ENCODE measurements at regions not wholly inside any gene's neighbourhood (a gene's known extent, or its start where the extent isn't known, plus 50 kb on each side); places are given as distances from the start of the nearest gene placed in this dataset.
"Not testable (repeated sequence)": the region's sequence is repeated elsewhere in the genome, so short reads cannot be mapped to it uniquely, and the experiment has no call there.

- DNase-seq (ENCODE audit: low read depth) = no peak
These were observed 97.6 kb upstream of the SIM2 start for GRCh38 chr21:36601362-36601761.

- no peak for DNase-seq (ENCODE audit: low read depth)
These were observed 96.2 kb upstream of the SIM2 start for GRCh38 chr21:36602735-36603134.

GRCh38 chr21:36603221-36603620 is 95.7 kb upstream of the SIM2 start:
- no peak for DNase-seq (ENCODE audit: low read depth)

- no peak for DNase-seq (ENCODE audit: low read depth)
These were observed 93.5 kb upstream of the SIM2 start for GRCh38 chr21:36605426-36605825.

- no peak for DNase-seq (ENCODE audit: low read depth)
These were observed 92.5 kb upstream of the SIM2 start for GRCh38 chr21:36606287-36606982.

GRCh38 chr21:36606983-36607325 is 92.0 kb upstream of the SIM2 start:
- DNase-seq (ENCODE audit: low read depth) = no peak

GRCh38 chr21:36608041-36608896 is 90.6 kb upstream of the SIM2 start:
- DNase-seq (ENCODE audit: low read depth) = no peak

- DNase-seq (ENCODE audit: low read depth) = no peak
These were observed 90.1 kb upstream of the SIM2 start for GRCh38 chr21:36608897-36609225.

- no peak for DNase-seq (ENCODE audit: low read depth)
These were observed 89.3 kb upstream of the SIM2 start for GRCh38 chr21:36609654-36610053.

- DNase-seq (ENCODE audit: low read depth) = no peak
These were observed 88.7 kb upstream of the SIM2 start for GRCh38 chr21:36610201-36610600.

- no peak for DNase-seq (ENCODE audit: low read depth)
These were observed 88.0 kb upstream of the SIM2 start for GRCh38 chr21:36610935-36611334.

- no peak for DNase-seq (ENCODE audit: low read depth)
These were observed 87.5 kb upstream of the SIM2 start for GRCh38 chr21:36611379-36611778.

GRCh38 chr21:36613059-36613458 is 85.9 kb upstream of the SIM2 start:
- DNase-seq (ENCODE audit: low read depth) = no peak

- no peak for DNase-seq (ENCODE audit: low read depth)
These were observed 85.4 kb upstream of the SIM2 start for GRCh38 chr21:36613554-36613953.

- no peak for DNase-seq (ENCODE audit: low read depth)
These were observed 83.5 kb upstream of the SIM2 start for GRCh38 chr21:36615274-36615964.

- DNase-seq (ENCODE audit: low read depth) = not testable (repeated sequence)
These were observed 82.1 kb upstream of the SIM2 start for GRCh38 chr21:36616773-36617172.

GRCh38 chr21:36621794-36622193 is 77.1 kb upstream of the SIM2 start:
- not testable (repeated sequence) for DNase-seq (ENCODE audit: low read depth)

- DNase-seq (ENCODE audit: low read depth) = no peak
These were observed 74.8 kb upstream of the SIM2 start for GRCh38 chr21:36624105-36624504.

GRCh38 chr21:36626791-36627190 is 72.1 kb upstream of the SIM2 start:
- no peak for DNase-seq (ENCODE audit: low read depth)

GRCh38 chr21:36627242-36627641 is 71.7 kb upstream of the SIM2 start:
- DNase-seq (ENCODE audit: low read depth) = no peak

GRCh38 chr21:36628106-36628505 is 70.8 kb upstream of the SIM2 start:
- DNase-seq (ENCODE audit: low read depth) = no peak

- DNase-seq (ENCODE audit: low read depth) = no peak
These were observed 70.0 kb upstream of the SIM2 start for GRCh38 chr21:36628761-36629460.

Data from stimulated activated CD4-positive, alpha-beta T cell treated with anti-CD3 and anti-CD28 coated beads, Interleukin-2, amount 100 ng/mL, for 4 hours (primary cell).